ENCODE measurements at regions not wholly inside any gene's neighbourhood (a gene's known extent, or its start where the extent isn't known, plus 50 kb on each side); places are given as distances from the start of the nearest gene placed in this dataset.
A peak's percentile ranks its signal among the peaks of the same experiment; 100 is the strongest.

DNA sequence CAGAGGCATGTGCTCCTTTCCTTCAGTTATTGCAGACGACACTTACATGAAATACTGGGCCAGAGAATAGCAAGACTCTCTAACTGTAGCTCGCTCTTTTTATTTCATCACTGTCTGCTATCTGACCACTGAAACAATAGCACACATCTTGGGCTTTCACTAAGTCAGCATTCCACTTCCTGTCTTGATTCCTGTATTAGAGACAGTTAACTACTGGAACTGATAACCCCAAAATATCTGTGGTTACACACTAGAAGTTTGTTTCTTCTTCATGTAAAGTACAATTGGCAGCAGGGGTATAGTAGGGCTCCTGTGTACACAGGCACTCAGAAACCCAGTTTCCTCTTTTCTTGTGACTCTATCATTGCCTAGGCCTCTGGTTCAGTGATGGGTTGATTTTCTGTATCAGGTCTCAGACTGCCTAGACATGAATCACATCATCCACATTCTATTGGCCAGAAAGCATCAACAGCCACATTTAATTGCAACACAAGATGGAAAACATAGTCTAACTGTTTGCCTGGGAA is 230.2 kb upstream of the CD96 start:
- DNase-seq (ENCODE audit: low spot score) = peak; percentile 80

DNA sequence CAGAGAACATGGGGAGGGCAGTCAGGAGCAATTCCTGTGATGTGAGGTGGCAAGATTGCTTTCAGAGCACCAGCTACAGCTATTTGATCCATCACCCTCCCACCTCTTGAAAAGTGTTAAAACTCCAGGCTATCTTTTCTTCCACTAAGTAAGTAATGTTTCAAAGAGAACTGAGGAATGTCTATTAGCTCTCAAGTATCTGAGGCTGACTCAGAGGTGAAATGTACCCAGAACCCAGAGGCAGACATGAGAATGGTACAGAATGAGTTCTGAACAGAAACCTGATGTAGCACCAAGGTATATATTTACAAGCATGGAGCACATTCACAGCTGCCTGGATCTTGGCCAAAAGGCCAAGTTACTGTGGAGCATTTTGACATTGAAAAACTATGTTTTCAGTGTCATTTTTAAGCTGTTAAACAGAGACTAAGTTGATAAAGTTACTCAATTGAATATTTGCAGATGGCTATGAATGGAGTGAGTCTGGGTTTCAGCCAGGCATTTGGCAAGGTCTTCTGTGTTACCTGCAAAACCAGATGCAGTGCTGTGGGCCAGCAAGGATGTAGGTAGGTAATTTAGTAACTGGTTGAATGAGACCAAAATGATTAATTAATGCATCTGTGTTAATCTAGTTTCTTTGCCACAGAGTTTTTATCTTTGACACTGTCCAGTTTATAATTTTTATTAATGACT is 227.7 kb upstream of the CD96 start:
- no peak for DNase-seq (ENCODE audit: low spot score)

GRCh38 chr3:111314898-111315297 is 227.1 kb upstream of the CD96 start:
- no peak for DNase-seq (ENCODE audit: low spot score)

DNA sequence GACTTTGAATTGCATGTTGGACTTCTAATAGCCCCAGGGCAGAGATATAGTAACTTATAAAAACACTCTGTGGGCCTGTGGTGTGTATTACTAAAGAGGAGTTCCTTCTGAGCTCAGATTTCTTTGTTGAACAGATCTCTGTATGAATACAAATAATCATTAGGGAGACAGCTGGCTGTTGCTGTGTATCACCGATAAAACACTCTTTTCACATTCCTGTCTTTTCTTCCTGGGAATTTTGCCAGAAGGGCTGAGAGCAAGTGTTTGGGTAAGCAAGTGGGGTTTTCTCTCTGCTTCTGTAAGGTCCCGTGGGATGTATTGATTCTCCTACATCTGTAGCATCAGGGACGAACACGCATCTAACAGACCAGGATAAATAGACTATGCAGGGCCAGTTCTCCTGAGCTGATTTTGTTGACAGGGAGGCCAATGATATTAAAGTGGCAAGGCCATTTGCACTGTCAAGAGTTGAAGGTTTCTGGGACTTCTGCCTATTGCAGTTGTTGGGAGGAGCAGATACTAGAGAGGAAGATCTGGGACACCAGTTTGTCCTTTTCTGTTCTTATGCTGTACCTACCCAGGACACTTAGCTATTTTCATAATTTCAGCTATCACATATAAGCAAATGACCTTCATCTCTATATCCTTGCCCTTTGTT is 225.9 kb upstream of the CD96 start:
- no peak for DNase-seq (ENCODE audit: low spot score)

GRCh38 chr3:111318289-111318688 is 223.7 kb upstream of the CD96 start:
- no peak for DNase-seq (ENCODE audit: low spot score)

- no peak for DNase-seq (ENCODE audit: low spot score)
Measured at GRCh38 chr3:111319598-111319997, 222.4 kb upstream of the CD96 start.

DNA sequence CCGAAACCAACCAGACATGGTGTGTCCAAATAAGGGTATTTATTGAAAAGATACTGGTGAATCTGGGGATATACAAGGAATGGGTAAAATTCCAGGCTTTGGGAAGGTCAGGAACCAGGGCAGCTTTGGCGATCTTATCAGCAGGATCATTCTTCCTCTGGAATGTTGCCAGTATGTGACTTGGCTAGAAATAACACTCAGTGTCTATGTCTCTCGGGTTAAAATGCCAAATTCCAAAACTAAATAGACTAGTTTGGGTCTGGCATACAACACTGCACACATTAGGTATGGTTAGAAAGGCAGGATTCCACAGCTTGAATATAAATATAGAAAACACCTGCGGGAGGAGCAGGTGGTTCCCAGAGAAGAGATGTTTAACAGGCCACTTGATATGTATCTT is 220.2 kb upstream of the CD96 start:
- DNase-seq (ENCODE audit: low spot score) = no peak

DNA sequence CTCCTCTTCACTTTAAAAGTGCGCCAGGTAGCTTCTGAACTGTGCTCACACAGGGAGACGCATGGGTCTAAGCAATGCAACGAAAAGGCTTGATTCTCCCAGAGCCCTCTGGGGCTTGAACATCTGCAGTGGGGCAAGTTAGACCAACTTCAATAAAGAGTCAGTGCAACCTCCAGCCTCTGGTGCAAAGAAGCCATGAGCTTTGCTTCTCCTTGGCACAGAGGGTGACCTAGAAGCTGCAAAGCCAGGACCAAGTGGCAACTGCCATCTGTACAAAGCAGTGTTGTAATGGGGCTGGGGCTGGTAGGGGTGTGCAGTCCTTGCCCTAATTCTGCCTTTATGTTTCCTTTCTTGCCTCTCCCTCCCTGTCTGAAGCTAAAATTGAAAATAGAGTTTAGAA is 219.0 kb upstream of the CD96 start:
- DNase-seq (ENCODE audit: low spot score) = no peak

DNA sequence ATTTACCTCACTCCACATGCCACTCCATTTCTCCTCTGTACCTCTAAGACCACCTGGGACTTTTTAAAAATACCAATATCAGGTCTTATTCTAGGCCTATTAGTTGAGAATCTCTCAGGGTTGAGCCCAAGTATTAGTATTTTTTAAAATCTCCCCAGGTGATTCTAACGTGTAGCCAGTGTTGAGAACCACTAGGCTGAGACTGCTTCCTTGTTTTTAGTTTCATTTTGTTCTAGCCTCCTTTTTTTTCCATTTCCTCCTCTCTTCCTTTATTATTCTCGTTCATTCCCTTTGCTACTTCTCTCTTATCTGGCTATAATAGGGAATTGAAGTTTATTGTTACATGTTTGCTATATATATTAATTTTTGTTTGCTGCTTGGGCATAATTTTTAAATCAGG is 217.8 kb upstream of the CD96 start:
- DNase-seq (ENCODE audit: low spot score) = no peak

DNA sequence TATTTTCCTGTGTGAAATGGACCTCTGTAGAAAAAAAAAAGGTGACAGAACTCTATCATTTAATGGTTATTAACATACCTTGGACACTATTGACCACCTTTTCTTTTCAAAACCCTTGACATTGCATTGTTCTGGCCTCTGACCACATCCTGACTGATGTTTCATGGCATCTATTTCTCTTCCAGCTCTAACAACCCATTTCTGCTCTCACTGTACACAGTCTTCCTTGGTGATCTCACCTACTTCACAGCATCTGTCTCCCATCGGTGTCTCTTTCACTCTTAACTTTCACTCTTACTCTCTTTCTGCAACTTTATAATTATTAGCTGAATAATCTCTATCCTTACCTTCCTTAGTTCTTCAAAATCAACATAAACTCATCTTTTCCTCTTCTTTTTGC is 217.4 kb upstream of the CD96 start:
- DNase-seq (ENCODE audit: low spot score) = no peak

DNA sequence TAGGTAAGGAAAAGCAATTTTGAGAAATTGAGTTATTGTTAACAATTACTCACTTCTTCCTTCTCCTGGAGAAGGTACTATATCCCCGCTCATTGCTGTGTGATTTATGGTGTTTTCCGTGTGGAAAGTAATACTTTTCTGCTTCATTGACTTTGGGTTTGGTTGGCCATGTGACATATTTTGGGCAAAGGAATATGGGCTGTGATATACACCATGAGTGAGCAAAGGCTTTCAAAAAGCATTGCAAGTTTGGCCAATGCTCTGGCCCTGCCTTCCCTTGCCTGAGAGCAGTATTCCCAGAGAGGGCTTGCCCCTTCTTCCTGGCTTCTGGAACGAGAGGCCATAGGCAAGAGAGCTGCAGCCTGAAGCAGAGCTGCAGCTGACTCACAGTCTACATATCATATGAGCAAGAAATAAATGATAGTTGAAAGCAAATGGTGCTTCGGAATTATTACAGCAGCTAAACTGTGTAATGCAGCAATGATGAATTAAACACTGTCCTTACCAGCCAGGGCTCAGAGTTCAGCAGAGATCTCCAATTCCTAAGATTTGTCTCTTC is 216.8 kb upstream of the CD96 start:
- DNase-seq (ENCODE audit: low spot score) = no peak

GRCh38 chr3:111326144-111326995 is 215.6 kb upstream of the CD96 start:
- DNase-seq (ENCODE audit: low spot score) = no peak

DNA sequence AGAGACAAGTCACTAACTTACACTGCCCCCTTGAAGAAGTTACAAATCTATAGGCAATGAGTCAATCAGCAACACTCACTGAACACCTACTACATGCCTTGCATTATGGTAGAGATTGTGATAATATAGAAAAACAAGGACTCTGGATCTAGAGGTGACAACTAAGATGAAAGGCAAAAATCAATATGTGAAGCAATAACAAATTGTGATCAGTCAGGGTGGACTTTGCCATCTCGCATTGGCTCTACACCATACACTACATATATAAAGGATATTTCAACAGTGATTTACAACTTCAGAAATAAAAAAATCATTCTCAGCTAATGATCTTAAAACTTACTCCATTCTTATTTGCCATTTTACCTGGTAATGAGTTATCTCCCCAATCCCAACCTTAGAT is 210.7 kb upstream of the CD96 start:
- DNase-seq (ENCODE audit: low spot score) = no peak

DNA sequence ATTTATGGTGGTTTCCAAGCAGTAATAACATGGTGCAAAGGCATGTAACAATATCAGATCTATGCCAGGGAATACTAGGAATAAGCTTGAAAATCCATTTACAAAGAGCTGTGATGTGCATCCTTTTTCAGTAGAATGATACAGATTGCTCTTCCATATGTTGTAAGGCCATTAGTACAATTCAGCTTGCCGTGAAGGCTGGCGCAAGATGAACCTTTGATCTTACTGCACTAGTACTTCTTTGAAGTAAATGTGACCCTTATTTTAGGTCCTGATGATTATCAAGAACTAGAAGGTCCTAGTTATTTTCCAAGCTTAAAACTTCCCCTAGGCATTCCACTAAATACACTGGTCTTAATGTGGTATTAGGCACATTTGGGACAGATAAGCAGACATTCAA is 210.1 kb upstream of the CD96 start:
- DNase-seq (ENCODE audit: low spot score) = no peak

GRCh38 chr3:111332488-111333080 is 209.4 kb upstream of the CD96 start:
- DNase-seq (ENCODE audit: low spot score) = no peak

GRCh38 chr3:111333642-111334041 is 208.4 kb upstream of the CD96 start:
- no peak for DNase-seq (ENCODE audit: low spot score)

GRCh38 chr3:111335512-111336303 is 206.3 kb upstream of the CD96 start:
- no peak for DNase-seq (ENCODE audit: low spot score)

- DNase-seq (ENCODE audit: low spot score) = peak; percentile 35
Measured at GRCh38 chr3:111336511-111336910, 205.5 kb upstream of the CD96 start.

GRCh38 chr3:111338059-111338698 is 203.8 kb upstream of the CD96 start:
- peak; percentile 82 for DNase-seq (ENCODE audit: low spot score)

DNA sequence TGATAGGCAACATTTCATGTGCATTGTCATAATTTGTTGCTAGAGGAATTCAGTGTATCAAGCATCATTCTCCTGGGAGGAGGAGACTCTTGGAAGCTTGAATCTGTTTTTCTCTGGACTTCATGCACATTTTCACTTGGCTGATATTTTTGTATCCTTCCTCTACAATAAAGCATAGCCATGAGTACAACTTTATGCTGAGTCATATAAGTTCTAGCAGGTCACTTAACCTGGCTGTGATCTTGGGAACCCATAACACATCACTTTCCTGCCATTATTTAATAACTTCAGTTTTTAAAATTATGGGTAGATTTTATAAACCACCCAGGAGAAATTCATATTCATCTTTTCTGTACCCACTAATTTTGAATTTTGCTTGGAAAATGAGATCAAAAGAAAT is 203.0 kb upstream of the CD96 start:
- DNase-seq (ENCODE audit: low spot score) = no peak

DNA sequence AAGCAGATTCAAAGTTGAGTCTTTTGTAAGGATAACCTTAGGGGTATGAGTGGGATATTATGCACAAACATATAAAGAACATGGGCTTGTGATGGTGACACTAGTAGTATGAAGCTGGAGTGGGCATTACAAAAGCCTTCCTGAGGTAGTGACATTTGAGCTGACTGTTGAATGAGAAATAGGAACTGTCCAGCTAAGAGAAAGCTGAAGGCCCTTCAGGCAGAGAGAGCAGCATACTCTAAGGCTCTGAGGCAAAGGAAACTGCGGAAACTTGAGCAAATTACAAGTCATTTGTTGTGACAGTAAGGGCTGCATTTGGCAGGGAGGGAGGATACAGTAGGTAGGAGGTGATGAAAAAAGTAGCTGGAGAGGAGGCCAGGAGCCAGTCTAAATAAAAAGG is 190.7 kb upstream of the CD96 start:
- no peak for DNase-seq (ENCODE audit: low spot score)

Data from pons (tissue), 1 donor.